Cardiac fibroblast (primary cell): ENCODE measurements at regions not wholly inside any gene's neighbourhood (a gene's known extent, or its start where the extent isn't known, plus 50 kb on each side); places are given as distances from the start of the nearest gene placed in this dataset.
"Not testable (repeated sequence)": the region's sequence is repeated elsewhere in the genome, so short reads cannot be mapped to it uniquely, and the experiment has no call there.

ENCODE experiments used
- DNase-seq, 2 donors: peaks; one replicate each; pipeline versions ENCODE4 v3.0.0 to v3.0.0-alpha.2; 2010; ENCODE audit warnings: low read depth in 2 of 2
- H3K4me3 ChIP-seq, 2 donors: replicated peaks in 1 of 2; 1 replicate in 1 of 2; 2 replicates in 1 of 2; pipeline ENCODE4 v1.5.1; 2011; ENCODE audit warnings: low read depth in 2 of 2, low read length in 2 of 2, mild to moderate bottlenecking in 2 of 2, moderate library complexity in 1 of 2
- CTCF ChIP-seq: IDR thresholded peaks from one replicate; pipeline ENCODE4 v1.5.1; 2011; ENCODE audit warnings: low read depth, mild to moderate bottlenecking, low read length, inconsistent platforms

DNA sequence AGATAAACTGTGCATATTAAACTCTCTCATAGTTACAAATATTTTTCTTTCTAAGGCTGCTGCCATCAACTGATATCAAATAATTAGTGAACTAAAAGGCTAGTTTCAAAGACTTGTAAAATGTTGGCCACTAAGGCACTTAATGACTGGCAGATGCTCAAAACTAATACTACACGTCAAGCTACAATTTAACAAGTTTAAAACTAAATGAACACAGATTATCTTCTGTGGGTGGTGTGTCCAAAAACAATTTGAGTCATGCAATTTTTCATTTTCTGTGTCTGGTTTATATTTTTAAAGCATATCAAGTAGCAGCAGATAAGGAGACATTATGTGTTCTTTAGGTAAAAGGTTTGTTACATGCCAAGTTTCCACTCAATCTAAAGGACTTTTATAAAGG lies 665.1 kb downstream of the EFNA5 start:
- no peak for TF ChIP-seq CTCF
- H3K4me3 ChIP-seq = no peak overlapping the region
- DNase-seq = no peak

GRCh38 chr5:107005161-107005560 lies 665.6 kb downstream of the EFNA5 start:
- no peak overlapping the region for H3K4me3 ChIP-seq
- no peak for TF ChIP-seq CTCF
- DNase-seq = no peak

DNA sequence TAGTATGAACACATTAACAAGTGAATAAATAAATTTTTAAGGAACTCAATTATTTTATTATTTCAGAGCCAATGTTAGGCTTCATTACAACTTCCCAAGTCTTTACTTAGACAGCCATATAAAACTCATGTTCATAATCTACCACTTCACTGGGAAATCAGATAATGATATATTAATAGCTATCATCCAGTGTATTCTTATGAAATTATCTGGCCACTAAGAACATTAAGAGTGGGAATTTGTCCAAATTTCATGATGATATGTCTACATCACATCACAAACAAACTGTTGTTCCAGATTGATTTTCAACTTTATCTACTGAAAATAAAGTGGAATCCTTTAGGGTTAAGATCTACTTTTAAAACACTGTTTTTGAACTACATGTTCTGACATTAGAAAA lies 668.6 kb downstream of the EFNA5 start:
- DNase-seq = no peak
- no peak for TF ChIP-seq CTCF
- no peak overlapping the region for H3K4me3 ChIP-seq

DNA sequence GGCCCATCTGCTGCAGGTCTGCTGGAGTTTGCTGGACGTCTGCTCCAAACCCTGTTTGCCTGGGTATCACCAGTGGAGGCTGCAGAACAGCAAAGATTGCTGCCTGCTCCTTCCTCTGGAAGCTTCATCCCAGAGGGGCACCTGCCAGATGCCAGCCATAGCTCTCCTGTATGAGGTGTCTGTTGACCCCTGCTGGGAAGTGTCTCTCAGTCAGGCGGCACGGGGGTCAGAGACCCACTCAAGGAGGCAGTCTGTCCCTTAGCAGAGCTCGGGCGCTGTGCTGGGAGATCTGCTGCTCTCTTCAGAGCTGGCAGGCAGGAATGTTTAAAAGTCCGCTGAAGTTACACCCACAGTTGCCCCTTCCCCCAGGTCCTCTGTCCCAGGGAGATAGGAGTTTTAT lies 671.2 kb downstream of the EFNA5 start:
- H3K4me3 ChIP-seq, DNase-seq: not testable (repeated sequence)

DNA sequence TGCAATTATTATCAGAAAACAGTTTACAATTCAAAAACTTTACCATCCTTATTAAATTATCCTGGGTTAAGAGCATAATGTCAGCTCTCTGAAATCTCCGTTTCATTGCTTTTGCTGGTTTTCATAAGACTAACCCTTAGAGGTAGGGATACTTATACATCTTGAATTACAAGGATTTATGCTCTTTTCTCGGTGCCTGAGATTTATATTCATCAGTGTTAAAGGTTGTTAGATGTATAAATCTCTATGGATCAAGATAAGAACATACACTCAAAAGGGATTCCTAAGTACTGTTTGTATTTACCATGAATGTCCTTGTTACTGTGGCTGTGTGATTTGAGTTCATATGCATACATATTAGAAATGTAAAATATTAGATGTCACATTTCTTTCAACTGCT lies 684.7 kb downstream of the EFNA5 start:
- H3K4me3 ChIP-seq = no peak overlapping the region
- TF ChIP-seq CTCF = no peak
- DNase-seq = no peak

- no peak for DNase-seq
- no peak overlapping the region for H3K4me3 ChIP-seq
- TF ChIP-seq CTCF = no peak
Measured at GRCh38 chr5:106985174-106985573, 685.6 kb downstream of the EFNA5 start.

GRCh38 chr5:106979178-106979577 lies 691.6 kb downstream of the EFNA5 start:
- not testable (repeated sequence) for H3K4me3 ChIP-seq, DNase-seq

DNA sequence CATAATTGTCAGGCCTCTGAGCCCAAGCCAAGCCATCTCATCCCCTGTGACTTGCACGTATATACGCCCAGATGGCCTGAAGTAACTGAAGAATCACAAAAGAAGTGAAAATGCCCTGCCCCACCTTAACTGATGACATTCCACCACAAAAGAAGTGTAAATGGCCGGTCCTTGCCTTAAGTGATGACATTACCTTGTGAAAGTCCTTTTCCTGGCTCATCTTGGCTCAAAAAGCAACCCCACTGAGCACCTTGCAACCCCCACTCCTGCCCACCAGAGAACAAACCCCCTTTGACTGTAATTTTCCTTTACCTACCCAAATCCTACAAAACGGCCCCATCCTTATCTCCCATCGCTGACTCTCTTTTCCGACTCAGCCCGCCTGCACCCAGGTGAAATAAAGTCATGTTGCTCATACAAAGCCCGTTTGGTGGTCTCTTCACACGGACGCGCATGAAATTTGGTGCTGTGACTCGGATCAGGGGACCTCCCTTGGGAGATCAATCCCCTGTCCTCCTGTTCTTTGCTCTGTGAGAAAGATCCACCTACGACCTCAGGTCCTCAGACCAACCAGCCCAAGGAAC lies 692.1 kb downstream of the EFNA5 start:
- DNase-seq, H3K4me3 ChIP-seq: not testable (repeated sequence)
